Heart left ventricle (tissue), 13 donors: ENCODE measurements at regions not wholly inside any gene's neighbourhood (a gene's known extent, or its start where the extent isn't known, plus 50 kb on each side); places are given as distances from the start of the nearest gene placed in this dataset.

Experiments
- CTCF ChIP-seq, 12 donors: fragments of 200-600 bp; sonication (generic) in 4 of 12; IDR thresholded peaks; one replicate each; pipeline versions ENCODE4 v1.5.0 to v1.8.0; 2018 to 2022; ENCODE audit warnings: antibody characterized with exemption in 12 of 12, mild to moderate bottlenecking in 5 of 12
- POLR2A ChIP-seq, 2 donors: fragments of 450-650 bp; IDR thresholded peaks; one replicate each; pipeline ENCODE4 v1.6.1; 2017; ENCODE audit warnings: antibody characterized with exemption in 2 of 2, mild to moderate bottlenecking in 2 of 2, moderate library complexity in 2 of 2
- donor health status: ischemic (EF 13 %, LVEDD 7.1; RV severe dilation, severe dysfunction).
- donor health status: DM: no; HTN: yes; CAD: no.
- donor health status: DM: no; HTN: no; CAD: no.
- donor health status: ischemic (EF 25% LVEDD 6.9; RV normal size, moderate dysfunction).
- donor health status: ischemic (EF 25% LVEDD 5.7; RV mildly dilated, moderate dysfunction).
- donor health status: ischemic (EF 35%, LVEDD 5.7; RV mildly dilated, moderate dysfunction).
- donor health status: nonischemic (EF 11% LVEDD 7.7; RV severe dilation, severe dysfunction).
- donor health status: DM: yes; HTN: yes; CAD: no.
- donor health status: PGD.
- donor health status: ischemic (EF 29% LVEDD 5.4; RV normal size, mild dysfunction).
- donor health status: nonischemic (EF 23%, LVEDD 6.1; RV moderate dilation, normal function).

- TF ChIP-seq CTCF (IDR thresholded peaks at IDR 0.05) (peak; percentile 59 to 89 (median 76)), POLR2A (IDR thresholded peaks at IDR 0.05) (no peak)
Measured at GRCh38 chr11:64449381-64450167, 90.6 kb downstream of the RPS6KA4 start.
